ENCODE measurements at regions not wholly inside any gene's neighbourhood (a gene's known extent, or its start where the extent isn't known, plus 50 kb on each side); places are given as distances from the start of the nearest gene placed in this dataset.

- Histone ChIP-seq H3K27ac (ENCODE audit: low read depth, low read length) (no peak overlapping the region), H3K36me3 (ENCODE audit: control insufficient read depth, low read length) (no peaks in the 10 kb centered on the region), H3F3A (ENCODE audit: control insufficient read depth, insufficient read depth) (no peaks in the 10 kb centered on the region), H3K9me3 (ENCODE audit: control insufficient read depth, insufficient read depth, low read length) (no peaks in the 10 kb centered on the region), H3K4me2 (ENCODE audit: low read length) (no peak overlapping the region), H3K4me1 (ENCODE audit: control insufficient read depth, low read length) (no peaks in the 10 kb centered on the region), H4K20me1 (ENCODE audit: control insufficient read depth, insufficient read depth, low read depth, low read length) (no peaks in the 10 kb centered on the region), H3K27me3 (ENCODE audit: control insufficient read depth, low read length) (no peaks in the 10 kb centered on the region; the same call in 1 of the 2 replicates), H3K4me3 (ENCODE audit: low read length) (no peak overlapping the region), H3K79me2 (ENCODE audit: control insufficient read depth, low read length) (no peaks in the 10 kb centered on the region), H3K9me2 (replicated peaks; ENCODE audit: control insufficient read depth, low read length) (no peaks in the 10 kb centered on the region)
- TF ChIP-seq, protein P1, sequence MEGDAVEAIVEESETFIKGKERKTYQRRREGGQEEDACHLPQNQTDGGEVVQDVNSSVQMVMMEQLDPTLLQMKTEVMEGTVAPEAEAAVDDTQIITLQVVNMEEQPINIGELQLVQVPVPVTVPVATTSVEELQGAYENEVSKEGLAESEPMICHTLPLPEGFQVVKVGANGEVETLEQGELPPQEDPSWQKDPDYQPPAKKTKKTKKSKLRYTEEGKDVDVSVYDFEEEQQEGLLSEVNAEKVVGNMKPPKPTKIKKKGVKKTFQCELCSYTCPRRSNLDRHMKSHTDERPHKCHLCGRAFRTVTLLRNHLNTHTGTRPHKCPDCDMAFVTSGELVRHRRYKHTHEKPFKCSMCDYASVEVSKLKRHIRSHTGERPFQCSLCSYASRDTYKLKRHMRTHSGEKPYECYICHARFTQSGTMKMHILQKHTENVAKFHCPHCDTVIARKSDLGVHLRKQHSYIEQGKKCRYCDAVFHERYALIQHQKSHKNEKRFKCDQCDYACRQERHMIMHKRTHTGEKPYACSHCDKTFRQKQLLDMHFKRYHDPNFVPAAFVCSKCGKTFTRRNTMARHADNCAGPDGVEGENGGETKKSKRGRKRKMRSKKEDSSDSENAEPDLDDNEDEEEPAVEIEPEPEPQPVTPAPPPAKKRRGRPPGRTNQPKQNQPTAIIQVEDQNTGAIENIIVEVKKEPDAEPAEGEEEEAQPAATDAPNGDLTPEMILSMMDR (IDR thresholded peaks at IDR 0.05; ENCODE audit: low read depth, low read length, poor library complexity, severe bottlenecking) = no peak
- TF ChIP-seq EZH2phosphoT487 (IDR thresholded peaks at IDR 0.05; ENCODE audit: borderline replicate concordance, low read length) = no peak
Observed at GRCh38 chr2:142544173-142544572, 333.3 kb upstream of the KYNU start.

DNA sequence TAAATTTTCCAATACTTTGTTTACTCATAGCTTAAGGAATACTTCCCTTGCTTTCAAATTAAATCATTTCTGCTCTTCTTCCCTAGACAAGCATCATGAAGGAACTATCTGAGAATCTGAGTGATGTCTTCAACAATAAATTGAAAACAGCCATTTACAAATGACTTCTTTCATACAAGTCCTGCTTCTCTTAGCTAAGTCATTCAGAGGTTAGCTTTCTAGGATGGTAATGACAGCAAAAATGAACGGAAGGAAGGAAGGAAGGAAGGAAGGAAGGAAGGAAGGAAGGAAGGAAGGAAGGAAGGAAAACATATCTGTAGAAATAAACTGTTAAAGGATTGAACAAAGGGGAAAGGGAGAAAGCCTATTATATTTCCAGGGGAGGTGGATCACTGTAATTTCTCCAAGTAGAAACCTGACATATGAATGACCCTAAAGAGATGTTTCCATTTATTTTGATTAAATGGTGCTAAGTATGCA lies 335.0 kb upstream of the KYNU start:
- no peak overlapping the region for H3K4me3 ChIP-seq (ENCODE audit: low read length)
- no peaks in the 10 kb centered on the region for H3K36me3 ChIP-seq (ENCODE audit: control insufficient read depth, low read length)
- no peak overlapping the region for H3K27ac ChIP-seq (ENCODE audit: low read depth, low read length)
- no peak overlapping the region for H3K4me2 ChIP-seq (ENCODE audit: low read length)
- H3K9me3 ChIP-seq (ENCODE audit: control insufficient read depth, insufficient read depth, low read length) = no peaks in the 10 kb centered on the region
- no peaks in the 10 kb centered on the region; the same call in 1 of the 2 replicates for H3K27me3 ChIP-seq (ENCODE audit: control insufficient read depth, low read length)
- no peaks in the 10 kb centered on the region for H3K4me1 ChIP-seq (ENCODE audit: control insufficient read depth, low read length)
- TF ChIP-seq, protein P1 (IDR thresholded peaks at IDR 0.05; ENCODE audit: low read depth, low read length, poor library complexity, severe bottlenecking) = no peak
- TF ChIP-seq EZH2phosphoT487 (IDR thresholded peaks at IDR 0.05; ENCODE audit: borderline replicate concordance, low read length) = no peak
- no peaks in the 10 kb centered on the region for H3F3A ChIP-seq (ENCODE audit: control insufficient read depth, insufficient read depth)
- no peaks in the 10 kb centered on the region for H4K20me1 ChIP-seq (ENCODE audit: control insufficient read depth, insufficient read depth, low read depth, low read length)
- H3K9me2 ChIP-seq (replicated peaks; ENCODE audit: control insufficient read depth, low read length) = no peaks in the 10 kb centered on the region
- no peaks in the 10 kb centered on the region for H3K79me2 ChIP-seq (ENCODE audit: control insufficient read depth, low read length)

GRCh38 chr2:142536966-142537365 lies 340.5 kb upstream of the KYNU start:
- H3K79me2 ChIP-seq (ENCODE audit: control insufficient read depth, low read length) = no peaks in the 10 kb centered on the region
- H3K9me2 ChIP-seq (replicated peaks; ENCODE audit: control insufficient read depth, low read length) = no peaks in the 10 kb centered on the region
- H3K27ac ChIP-seq (ENCODE audit: low read depth, low read length) = no peak overlapping the region
- H3K4me2 ChIP-seq (ENCODE audit: low read length) = no peak overlapping the region
- no peaks in the 10 kb centered on the region for H3K4me1 ChIP-seq (ENCODE audit: control insufficient read depth, low read length)
- no peaks in the 10 kb centered on the region for H3F3A ChIP-seq (ENCODE audit: control insufficient read depth, insufficient read depth)
- no peaks in the 10 kb centered on the region for H3K36me3 ChIP-seq (ENCODE audit: control insufficient read depth, low read length)
- H3K9me3 ChIP-seq (ENCODE audit: control insufficient read depth, insufficient read depth, low read length) = no peaks in the 10 kb centered on the region
- no peaks in the 10 kb centered on the region for H3K27me3 ChIP-seq (ENCODE audit: control insufficient read depth, low read length)
- H4K20me1 ChIP-seq (ENCODE audit: control insufficient read depth, insufficient read depth, low read depth, low read length) = no peaks in the 10 kb centered on the region
- H3K4me3 ChIP-seq (ENCODE audit: low read length) = no peak overlapping the region
- TF ChIP-seq EZH2phosphoT487 (IDR thresholded peaks at IDR 0.05; ENCODE audit: borderline replicate concordance, low read length) = no peak
- TF ChIP-seq, protein P1 (IDR thresholded peaks at IDR 0.05; ENCODE audit: low read depth, low read length, poor library complexity, severe bottlenecking) = no peak

All from DOHH2 (cell line).